H1 (cell line): ENCODE measurements at regions not wholly inside any gene's neighbourhood (a gene's known extent, or its start where the extent isn't known, plus 50 kb on each side); places are given as distances from the start of the nearest gene placed in this dataset.

Source experiments
- ATF2 ChIP-seq: IDR thresholded peaks from 2 replicates; pipeline ENCODE4 v1.6.1; 2012; ENCODE audit warnings: low read length, inconsistent platforms
- EZH2 ChIP-seq: fragments of 200-600 bp; sonication (generic); IDR thresholded peaks from 2 replicates; pipeline ENCODE4 v1.7.1; 2012; ENCODE audit warnings: low read depth, mild to moderate bottlenecking, moderate library complexity, low read length, inconsistent platforms; ENCODE audit not compliant: severe bottlenecking
- SIN3A ChIP-seq, 2 experiments: IDR thresholded peaks in 1 of 2; conservative IDR thresholded peaks in 1 of 2; 2 replicates each; pipeline ENCODE4 v1.6.1; 2011 to 2012; ENCODE audit warnings: low read length in 2 of 2, improper control_type of control experiment in 1 of 2, low read depth in 1 of 2, mild to moderate bottlenecking in 1 of 2

GRCh38 chr11:70645537-70645936 is 247.2 kb downstream of the CTTN start (continued):
- TF ChIP-seq EZH2 (no peak), ATF2 (no peak), SIN3A (conservative IDR thresholded peaks at IDR 0.05 in 1 of 2, IDR thresholded peaks at IDR 0.05 in 1 of 2; ENCODE audit: low read depth in 1 of 2, low read length in 2 of 2) (no peak)
